ENCODE measurements at regions not wholly inside any gene's neighbourhood (a gene's known extent, or its start where the extent isn't known, plus 50 kb on each side); places are given as distances from the start of the nearest gene placed in this dataset.

DNA sequence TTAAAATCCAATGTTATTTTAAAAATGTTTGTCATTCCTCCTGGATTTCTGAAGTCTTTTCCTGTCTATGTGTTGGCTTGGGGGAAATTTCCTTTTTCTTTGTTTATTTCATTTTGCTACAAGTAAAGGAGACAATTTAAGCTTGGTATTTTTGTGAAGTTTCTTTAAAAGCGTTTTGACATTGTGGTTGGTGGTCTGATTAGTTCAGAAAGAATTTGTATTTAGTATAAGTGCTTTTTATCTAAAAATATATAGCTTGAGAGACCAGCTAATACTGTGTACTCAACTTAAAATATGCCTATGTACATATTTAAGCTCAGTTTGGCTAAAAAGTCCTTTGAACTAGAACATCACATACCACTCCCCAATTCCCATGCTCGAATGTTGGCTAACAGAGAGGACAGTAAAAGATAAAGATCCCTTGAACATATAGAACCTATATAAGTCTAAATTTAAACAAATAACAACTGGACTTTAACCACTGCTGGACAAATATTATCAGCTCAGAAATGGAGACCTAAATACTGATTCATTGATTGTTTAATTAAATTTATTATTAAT lies 237.6 kb downstream of the TLE4 start:
- TF ChIP-seq, protein P1, sequence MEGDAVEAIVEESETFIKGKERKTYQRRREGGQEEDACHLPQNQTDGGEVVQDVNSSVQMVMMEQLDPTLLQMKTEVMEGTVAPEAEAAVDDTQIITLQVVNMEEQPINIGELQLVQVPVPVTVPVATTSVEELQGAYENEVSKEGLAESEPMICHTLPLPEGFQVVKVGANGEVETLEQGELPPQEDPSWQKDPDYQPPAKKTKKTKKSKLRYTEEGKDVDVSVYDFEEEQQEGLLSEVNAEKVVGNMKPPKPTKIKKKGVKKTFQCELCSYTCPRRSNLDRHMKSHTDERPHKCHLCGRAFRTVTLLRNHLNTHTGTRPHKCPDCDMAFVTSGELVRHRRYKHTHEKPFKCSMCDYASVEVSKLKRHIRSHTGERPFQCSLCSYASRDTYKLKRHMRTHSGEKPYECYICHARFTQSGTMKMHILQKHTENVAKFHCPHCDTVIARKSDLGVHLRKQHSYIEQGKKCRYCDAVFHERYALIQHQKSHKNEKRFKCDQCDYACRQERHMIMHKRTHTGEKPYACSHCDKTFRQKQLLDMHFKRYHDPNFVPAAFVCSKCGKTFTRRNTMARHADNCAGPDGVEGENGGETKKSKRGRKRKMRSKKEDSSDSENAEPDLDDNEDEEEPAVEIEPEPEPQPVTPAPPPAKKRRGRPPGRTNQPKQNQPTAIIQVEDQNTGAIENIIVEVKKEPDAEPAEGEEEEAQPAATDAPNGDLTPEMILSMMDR (IDR thresholded peaks at IDR 0.05; ENCODE audit: poor library complexity), result no peak
- no peak for TF ChIP-seq EZH2 (IDR thresholded peaks at IDR 0.05; ENCODE audit: borderline replicate concordance)
- TF ChIP-seq EZH2phosphoT487 (IDR thresholded peaks at IDR 0.05; ENCODE audit: low read depth, severe bottlenecking, unreplicated experiment), result no peak

Data from hepatocyte (in vitro differentiated cells).